NCI-H82 treated with DMSO at 0.1 percent for 48 hours (cell line): ENCODE measurements at regions not wholly inside any gene's neighbourhood (a gene's known extent, or its start where the extent isn't known, plus 50 kb on each side); places are given as distances from the start of the nearest gene placed in this dataset.

Source experiments
- DNase-seq: peaks from one replicate; lab custom pipeline; 2025; ENCODE audit not compliant: unreplicated experiment; lab: John Stamatoyannopoulos, UW

DNA sequence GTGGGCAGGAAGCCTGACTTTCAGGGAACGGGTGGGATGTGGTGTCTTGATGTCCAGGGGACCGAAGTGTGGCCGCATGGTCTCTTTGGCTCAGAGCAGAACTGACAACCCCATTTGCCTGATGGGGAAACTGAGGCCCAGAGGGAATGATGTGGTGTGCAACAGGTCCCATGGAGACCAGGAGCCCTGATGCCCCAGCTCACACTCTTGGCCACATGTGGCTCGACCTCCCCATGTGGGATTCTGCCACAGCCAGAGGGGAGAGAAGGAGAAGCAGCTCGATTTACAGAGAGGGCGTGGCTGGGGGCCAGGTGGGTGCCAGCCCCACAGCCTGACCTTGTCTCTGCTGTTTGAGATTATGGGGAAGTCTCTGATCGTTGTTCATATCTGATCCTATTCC, 128.1 kb downstream of the TEX29 start:
- no peak for DNase-seq

DNA sequence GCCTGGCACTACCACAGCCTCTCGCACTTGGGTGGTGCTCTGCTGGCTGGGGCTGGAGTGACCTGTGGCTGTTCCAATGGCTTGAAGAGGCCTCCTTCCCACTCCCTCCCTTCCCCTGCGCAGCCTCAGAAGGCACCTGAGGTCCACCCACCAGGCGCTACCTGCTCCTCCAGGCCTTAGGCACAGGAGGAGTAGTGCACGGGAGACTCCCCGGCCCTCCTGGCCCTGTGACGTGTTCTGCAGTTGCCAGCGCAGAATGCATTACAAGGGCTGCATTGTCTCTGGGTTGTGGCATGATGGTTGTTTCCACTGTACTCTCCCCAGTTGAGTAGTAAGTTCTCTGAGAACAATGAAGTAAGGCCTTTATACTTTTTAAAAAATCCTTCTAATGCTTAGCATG, 128.6 kb downstream of the TEX29 start:
- no peak for DNase-seq

DNA sequence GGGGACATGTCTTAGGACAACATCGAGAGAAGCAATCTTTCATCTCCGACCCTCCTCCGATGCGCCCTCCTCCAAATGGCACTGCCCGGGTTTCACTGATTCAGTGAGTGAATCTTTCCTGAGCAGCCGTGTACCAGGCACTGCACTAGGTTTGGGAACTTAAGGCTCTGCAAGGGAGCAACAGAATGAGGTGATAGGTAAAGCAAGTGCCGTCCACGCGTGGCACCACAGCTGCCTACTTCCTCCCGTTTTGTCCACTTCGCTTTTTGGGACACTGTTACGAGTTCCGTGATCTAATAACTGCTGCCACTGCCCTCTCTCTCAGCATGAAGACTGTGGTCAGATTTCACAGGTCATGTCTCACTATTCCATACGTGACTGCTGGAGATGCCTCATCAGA, 131.0 kb downstream of the TEX29 start:
- no peak for DNase-seq

DNA sequence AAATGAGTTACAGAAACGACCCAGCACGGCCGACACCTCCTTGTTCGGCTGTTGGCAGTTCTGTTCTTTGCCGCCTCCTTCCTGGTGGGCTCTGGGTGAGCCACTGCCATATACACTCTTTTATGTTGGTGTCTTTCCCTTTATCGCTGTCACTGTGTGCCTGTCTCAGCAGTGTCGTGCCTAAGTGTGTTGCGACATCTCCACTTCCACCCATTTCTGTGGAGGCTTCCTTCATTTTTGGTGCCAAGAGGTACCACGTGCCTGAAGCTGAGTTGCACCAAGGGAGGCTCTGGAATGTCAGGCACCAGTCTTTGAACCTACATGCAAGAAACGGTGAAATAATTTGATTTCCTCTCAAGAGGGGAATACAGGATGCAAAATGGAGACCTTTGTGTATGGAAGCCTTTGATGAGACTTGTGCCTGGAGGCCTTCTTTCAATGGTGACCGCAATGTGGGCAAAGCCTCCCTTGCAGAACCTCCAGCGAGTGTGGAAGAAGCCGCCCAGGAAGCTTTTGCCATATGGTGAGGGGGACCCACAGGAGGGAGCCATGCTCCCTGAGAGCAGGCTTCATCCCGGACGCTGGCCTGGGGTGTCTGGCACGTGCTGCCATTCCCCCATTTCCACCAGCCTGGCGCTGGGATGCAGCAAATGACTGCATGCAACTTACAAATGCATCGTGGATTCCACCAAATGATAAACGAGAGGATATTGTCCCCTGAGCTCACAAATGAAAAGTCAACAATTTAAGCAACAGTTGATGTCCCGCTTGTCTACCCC, 136.2 kb downstream of the TEX29 start:
- DNase-seq = no peak

DNA sequence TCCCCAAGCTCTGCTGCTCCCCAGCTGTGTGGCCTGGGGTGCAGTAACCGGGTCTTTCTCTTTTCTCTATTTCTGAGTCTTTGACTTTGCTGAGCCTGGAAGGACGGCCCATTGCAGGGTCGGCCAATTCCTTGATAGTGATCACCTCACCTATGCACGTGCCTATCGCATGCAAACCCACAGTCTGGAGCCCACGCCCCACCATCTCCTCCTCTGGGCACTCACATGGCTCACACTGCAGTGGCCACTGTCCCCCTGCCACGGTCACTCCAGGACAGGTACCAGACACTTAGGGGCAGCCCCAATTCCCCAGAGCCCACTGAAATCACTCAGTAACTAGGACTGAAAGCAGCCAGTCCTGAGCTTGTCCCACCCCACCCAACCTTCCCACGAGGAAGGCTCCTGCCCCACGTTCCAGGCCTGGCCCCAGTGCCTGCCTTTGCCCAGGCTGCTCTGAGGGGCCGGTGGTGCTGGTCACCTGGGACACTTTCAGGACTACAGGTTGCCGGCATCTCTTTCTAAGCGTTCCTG, 137.6 kb downstream of the TEX29 start:
- DNase-seq = no peak

DNA sequence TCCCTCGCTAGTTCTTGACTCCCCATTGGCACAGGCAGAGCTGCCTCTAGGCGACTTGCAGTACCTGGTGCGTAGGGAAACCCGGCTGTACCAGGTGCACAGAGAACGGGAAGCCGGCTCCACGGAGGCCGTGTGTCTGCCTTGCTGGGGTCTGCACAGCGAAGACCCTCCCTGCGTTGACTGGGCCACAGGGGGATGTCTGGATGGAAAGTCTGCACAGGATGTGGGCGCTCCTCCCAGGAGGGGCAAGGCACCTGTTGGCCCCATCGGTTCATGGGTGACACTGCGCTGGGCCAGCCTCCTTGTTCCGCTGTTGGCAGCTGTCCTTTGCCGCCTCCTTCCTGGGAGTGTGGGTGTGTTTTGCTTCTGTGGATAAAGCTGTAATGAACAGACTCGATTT, 138.3 kb downstream of the TEX29 start:
- no peak for DNase-seq

DNA sequence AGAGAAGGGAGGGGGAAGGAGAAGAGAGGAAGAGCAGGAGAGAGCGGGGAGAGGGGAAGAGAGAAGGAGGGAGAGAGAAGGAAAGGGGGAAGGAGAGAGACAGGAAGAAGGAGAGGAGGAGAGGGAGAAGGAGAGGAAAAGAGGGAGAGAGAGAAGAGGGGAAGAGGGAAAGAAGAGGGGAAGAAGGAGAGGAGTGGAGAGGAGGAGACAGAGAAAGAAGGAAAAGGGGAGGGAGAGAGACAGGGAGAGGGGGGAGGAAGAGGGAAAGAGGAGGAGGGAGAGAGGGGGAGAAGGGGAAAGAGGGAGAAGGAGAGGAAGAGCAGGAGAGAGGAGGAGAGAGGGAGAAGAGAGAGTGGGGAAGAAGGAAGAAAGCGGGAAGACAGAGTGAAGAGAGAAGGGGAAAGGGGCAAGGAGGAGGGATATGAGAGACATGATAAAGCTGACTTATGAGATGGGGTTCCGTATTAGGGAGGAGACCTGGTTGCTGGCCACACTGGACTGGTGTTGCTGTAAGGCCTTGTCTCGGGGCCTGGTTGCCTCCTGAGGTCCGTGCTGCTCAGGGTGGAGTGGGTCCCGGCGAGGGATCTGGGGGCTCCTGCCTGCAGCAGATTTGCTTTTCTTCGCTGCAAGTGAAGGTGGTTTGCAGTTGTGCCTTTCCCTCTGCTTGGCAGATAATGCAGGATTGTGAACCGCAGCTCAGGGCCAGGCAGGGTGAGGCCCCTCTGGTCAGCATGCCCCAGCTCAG, 139.5 kb downstream of the TEX29 start:
- no peak for DNase-seq

DNA sequence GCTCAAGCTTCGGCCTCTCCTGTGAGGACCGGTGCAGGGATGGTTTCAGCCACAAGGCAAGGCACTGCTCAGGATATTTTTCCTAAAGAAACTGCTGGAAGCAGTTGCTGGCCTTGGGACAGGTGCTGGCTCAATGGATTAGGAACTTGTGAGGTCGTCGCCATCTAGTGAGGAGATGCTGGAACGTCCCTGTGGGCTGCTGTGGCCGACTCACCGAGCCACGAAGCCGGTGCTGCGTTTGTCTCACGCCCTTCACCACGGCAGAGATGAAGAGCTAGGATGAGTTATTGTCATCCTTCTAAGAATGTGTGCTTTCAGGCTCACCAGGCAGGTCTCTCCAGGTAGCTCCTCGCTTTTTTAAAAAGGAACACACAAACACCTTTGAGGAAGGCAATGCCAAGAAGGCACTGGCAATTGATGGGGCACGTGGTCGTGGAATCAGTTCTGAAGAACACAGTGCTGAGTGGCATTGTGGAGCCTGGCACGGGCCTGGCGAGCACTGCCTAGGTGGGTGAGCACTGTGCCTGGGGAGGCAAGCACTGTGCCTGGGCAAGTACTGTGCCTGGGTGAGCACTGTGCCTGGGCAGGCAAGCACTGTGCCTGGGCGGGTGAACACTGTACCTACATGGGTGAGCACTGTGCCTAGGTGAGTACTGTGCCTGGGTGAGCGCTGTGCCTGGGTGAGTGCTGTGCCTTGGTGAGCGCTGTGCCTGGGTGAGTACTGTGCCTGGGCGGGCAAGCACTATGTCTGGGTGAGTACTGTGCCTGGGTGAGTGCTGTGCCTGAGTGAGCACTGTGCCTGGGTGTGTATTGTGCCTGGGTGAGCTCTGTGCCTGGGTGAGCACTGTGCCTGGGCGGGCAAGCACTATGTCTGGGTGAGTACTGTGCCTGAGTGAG, 140.4 kb downstream of the TEX29 start:
- no peak for DNase-seq

DNA sequence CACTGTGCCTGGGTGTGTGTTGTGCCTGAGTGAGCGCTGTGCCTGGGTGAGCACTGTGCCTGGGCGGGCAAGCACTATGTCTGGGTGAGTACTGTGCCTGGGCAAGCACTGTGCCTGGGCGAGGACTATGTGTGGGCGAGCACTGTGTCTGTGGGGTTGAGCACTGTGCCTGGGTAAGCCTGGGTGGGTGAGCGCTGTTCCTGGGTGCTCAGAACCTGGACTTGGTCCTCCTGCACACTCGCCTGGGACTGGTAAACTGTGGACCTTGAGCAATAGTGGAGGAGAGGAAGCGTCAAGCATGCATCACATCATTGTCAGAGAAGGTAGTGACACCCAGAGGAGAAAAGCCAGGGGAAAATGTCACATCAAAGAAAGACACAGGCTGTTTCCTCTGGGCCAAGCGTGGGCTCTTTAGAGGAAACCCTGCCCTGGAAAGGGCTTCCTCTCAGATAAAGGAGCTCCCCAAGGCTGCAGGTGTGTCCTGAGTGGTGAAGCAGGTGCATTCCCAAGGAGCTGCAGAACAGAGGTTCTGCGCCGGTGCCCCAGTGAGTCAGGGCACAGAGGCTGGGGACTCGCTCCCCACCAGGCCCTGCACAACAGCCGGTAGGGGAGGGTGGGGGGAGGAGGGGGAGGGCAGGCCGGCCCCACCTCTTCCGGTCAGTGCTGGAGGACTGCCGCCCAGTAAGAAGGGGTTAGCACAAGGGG, 141.2 kb downstream of the TEX29 start:
- DNase-seq = no peak

DNA sequence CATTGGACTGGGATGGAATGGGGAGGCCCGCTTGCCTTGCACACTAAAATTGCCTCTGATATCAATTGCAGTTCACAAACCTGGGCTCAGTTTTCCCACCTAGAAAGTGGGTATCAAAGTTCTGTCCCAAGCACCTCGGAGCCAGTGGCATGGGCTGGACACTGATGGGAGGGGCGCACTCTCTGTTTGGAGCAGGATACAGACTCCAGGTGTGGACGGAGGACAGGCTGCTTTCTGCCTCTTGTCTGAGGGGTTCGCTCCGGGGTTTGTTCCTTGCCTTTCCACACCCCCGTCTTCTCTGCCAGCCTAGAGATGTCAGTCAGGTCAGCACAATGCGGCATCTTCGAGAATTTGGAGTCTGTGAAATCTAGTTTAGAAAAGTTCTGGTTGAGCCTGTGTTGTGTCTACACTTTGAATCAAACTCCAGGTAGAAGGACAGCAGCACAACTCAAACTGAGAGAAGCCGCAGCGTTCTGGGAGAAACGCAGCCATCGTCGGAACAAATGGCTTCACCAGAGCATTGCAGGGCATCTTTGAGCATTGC, 141.9 kb downstream of the TEX29 start:
- DNase-seq = no peak

DNA sequence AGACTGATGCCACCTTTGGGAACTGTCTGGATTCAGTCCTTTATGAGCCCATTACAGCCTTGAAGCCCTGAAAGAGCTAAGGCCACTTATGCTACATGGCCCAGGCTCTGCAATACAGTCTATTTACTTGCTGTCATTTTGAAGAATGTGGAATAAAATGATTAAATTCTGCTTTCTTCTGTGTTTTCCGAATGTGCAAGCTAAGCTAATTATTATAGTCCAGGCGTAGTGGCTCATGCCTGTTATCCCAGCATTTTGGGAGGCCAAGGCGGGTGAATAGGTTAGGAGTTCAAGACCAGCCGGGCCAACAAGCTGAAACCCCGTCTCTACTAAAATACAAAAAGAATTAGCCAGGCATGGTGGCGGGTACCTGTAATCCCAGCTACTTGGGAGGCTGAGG, 142.5 kb downstream of the TEX29 start:
- DNase-seq = no peak

DNA sequence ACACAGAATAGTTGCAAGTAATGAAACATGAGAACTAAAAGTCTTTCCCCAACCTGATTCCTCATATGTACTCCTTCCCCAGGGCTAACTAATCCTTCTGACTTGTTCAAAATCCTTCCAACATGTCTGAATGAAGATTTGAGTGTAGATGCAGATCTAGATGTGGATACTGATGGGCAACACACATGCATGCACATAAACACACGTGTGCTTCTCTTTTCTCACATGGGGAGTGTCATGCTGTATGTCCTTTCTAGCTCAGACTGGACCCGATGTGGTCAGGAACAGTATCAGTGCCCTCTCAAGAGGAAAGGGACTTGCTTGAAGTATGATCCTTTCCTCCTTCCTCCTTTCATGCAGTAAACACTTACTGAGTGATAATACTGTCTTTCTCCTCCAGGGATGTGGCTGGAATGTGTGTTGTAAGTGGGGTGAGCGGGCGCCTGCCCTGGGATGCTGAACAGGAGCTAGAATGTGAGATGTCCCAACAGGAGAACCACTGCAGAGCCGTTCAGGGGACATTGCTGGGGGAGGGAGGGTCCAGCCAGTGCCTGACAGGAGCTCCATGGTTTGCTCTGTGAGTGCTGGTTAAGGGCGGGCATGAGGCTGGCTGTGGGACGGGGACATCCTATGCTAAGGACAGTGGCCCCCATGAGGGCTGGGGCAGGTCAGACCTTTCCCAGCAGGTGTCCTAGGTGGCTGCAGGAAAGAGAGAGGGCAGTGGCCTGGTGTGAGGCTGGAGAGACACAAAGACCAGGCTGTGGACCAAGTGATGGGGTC, 146.9 kb downstream of the TEX29 start:
- DNase-seq = no peak

DNA sequence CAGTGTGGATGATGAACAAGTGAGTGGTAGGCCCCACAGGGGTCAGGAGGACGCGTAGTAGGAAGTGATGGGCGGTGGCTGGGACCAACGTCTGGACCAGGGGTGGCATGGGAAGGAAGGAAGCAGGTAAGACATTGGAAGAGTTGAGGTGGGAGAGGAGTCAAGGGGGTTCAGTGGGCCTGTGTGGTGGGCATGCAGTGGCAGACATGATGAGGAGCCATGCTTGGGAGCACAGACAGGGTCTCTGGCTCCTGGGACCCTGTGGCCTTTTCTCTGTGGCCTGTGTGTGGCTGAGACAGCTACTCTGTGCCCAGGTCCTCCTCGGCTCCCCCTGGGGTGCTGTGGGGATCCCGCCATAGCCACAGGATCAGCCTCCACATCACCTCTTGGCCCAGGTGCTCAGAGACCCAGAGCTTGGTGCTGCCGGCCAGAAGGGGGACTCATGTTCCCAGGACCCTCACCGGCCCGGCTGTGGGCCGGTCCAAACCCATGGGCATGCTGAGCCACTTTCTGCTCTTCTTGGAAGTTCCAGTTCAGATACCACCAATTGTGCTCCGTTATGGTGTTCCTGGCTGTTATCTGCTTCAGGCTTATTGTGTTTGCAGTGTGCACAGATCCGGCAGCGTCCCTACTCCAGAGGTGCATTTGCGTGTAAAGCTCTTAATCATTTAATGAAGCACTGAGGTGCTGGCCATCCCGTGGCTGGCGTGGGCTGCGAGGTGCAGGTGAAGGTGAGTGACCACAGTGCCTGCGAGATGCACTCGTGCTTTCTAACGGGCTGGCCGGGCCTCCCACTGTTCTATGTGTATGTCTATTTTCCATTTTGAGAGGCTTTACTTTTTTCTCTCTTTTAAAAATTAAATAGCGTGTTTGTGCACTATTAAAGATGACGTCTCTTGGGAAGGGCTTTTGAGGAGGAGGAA, 147.9 kb downstream of the TEX29 start:
- DNase-seq = no peak

DNA sequence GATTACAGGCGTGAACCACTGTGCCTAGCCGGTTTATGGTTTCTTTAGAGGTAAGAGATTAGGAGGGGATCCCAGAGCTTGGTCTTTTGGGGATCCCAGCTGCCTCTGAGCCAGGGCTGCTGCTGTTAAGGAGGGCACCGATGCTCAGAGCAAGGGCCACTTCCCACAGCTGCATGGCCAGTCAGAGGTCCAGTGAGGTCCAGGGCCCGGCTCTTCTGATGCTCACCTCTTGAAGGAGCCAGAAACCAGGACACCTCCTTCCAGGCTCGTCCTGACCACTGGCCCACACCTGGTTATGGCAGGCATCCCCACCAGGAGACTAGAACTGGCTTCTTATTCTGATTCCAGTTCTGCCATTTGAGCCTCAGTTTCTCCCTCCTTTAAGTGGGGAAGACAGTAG, 149.0 kb downstream of the TEX29 start:
- no peak for DNase-seq

DNA sequence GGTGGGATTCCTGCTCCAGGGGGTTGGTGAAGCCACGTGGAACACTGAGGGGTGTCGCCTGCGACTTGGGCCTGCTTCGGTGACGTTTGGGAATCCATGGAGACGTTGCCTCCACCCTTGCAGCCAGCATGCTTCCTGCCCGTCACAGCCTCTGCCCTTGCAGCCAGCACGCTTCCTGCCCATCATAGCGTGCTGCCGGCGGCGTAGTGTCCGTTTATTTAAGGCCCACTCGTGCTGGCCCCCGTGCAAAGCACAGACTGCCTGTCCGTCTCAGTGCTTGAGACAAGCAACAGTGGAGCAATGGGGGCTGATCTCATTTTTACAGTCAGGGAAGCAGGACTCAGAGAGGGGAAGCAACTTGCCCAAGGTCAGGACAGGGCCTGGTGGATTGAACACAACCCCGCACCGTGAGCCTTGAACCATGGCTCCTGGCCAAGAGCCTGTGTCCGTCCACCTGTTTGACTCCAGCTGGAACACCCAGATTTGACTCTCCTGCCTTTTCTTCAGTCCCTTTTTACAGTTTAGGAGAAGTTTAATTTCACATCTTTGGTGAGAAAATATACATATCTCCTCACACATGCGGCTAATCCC, 149.6 kb downstream of the TEX29 start:
- DNase-seq = no peak

DNA sequence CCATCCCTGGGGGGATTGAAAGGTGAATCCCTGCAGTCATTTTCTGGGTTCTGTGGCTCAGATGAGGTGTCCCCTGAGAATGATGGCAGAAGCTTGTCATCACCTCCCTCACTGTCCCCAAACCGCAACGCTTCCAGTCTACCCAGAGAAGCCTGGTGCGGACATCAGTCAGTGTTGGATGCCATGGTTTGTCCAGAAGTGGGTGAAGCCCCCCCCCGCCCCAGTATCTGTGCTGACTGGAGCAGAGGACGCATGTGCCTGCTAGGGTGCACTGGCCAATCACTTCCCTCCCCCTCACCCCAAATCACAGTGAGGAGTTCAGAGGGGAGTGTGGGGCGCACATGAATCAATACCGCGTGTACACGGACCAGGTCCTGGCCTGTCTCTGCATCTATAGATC, 150.5 kb downstream of the TEX29 start:
- DNase-seq = no peak

DNA sequence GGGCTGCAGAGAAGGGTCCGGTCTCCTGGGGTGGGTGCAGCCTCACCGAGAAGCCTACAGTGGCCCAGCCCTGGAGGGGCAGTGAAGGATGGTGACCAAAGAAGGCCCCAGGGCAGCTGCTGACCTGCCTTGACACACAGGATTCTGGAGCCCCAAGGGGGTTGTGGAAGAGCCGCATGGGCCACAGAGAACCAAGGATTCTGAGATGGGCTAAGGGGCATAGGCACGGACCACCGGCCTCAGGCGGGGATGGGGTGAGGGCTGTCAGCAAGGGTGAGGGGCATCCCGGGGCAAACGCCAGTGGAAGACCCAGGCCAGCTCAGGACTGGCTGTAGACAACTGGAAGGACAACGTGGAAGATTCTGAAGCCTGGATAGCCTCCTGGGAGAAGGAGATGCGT, 151.6 kb downstream of the TEX29 start:
- no peak for DNase-seq
